ENCODE measurements at regions not wholly inside any gene's neighbourhood (a gene's known extent, or its start where the extent isn't known, plus 50 kb on each side); places are given as distances from the start of the nearest gene placed in this dataset.

DNA sequence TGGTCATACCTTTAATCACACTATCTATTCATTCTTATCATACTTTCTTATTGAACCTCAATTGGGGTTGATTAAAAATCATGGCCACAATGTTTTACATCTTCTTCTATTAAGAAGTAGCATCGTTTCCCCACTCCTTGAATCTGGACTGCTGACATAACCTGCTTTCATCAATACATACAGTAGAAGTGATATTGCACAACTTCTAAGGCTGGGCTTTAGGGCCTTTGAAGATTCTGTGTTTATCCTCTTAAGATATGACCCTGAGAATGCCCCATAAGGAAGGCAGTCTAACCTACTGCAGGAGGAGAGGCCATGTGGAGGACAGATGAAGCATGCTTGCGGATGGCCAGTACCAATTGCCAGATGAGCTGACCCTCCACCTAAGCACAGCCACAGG lies 1142.8 kb upstream of the SEL1L start:
- TF ChIP-seq, protein P1, sequence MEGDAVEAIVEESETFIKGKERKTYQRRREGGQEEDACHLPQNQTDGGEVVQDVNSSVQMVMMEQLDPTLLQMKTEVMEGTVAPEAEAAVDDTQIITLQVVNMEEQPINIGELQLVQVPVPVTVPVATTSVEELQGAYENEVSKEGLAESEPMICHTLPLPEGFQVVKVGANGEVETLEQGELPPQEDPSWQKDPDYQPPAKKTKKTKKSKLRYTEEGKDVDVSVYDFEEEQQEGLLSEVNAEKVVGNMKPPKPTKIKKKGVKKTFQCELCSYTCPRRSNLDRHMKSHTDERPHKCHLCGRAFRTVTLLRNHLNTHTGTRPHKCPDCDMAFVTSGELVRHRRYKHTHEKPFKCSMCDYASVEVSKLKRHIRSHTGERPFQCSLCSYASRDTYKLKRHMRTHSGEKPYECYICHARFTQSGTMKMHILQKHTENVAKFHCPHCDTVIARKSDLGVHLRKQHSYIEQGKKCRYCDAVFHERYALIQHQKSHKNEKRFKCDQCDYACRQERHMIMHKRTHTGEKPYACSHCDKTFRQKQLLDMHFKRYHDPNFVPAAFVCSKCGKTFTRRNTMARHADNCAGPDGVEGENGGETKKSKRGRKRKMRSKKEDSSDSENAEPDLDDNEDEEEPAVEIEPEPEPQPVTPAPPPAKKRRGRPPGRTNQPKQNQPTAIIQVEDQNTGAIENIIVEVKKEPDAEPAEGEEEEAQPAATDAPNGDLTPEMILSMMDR (IDR thresholded peaks at IDR 0.05) = no peak
- TF ChIP-seq EP300 (IDR thresholded peaks at IDR 0.05) (no peak), POLR2A (IDR thresholded peaks at IDR 0.05) (no peak)

Data from ovary (tissue), 3 donors.